ACC112 (cell line): ENCODE measurements at regions not wholly inside any gene's neighbourhood (a gene's known extent, or its start where the extent isn't known, plus 50 kb on each side); places are given as distances from the start of the nearest gene placed in this dataset.
"Not testable (repeated sequence)": the region's sequence is repeated elsewhere in the genome, so short reads cannot be mapped to it uniquely, and the experiment has no call there.

Experiments
- H2AFZ ChIP-seq: fragments of 200-600 bp; sonication (generic); one replicate; pipeline ENCODE4 v1.6.0; 2017; ENCODE audit warnings: antibody characterized with exemption, low read length; ENCODE audit not compliant: unreplicated experiment
- H3K27ac ChIP-seq: fragments of 200-600 bp; sonication (generic); 2 replicates; pipeline ENCODE4 v1.5.1; 2014; ENCODE audit warnings: low read depth, mild to moderate bottlenecking, antibody characterized with exemption, low read length, moderate library complexity
- H3K27me3 ChIP-seq: fragments of 200-600 bp; sonication (generic); 2 replicates; pipeline ENCODE4 v1.6.1; 2014; ENCODE audit warnings: mild to moderate bottlenecking, antibody characterized with exemption, low read length, moderate library complexity, mixed read lengths; ENCODE audit not compliant: insufficient read depth
- H3K36me3 ChIP-seq: fragments of 200-600 bp; sonication (generic); 2 replicates; pipeline ENCODE4 v1.6.1; 2016; ENCODE audit warnings: mild to moderate bottlenecking, antibody characterized with exemption, low read length, moderate library complexity, mixed read lengths; ENCODE audit not compliant: insufficient read depth
- H3K4me1 ChIP-seq: fragments of 200-600 bp; sonication (generic); one replicate; pipeline ENCODE4 v1.6.1; 2016; ENCODE audit warnings: low read length, mixed read lengths; ENCODE audit not compliant: insufficient read depth, unreplicated experiment, control insufficient read depth
- H3K4me3 ChIP-seq: fragments of 200-600 bp; sonication (generic); 2 replicates; pipeline ENCODE4 v1.5.1; 2014; ENCODE audit warnings: mild to moderate bottlenecking, low read depth, low read length
- H3K79me2 ChIP-seq: fragments of 200-600 bp; sonication (generic); one replicate; pipeline ENCODE4 v1.6.0; 2016; ENCODE audit warnings: low read length; ENCODE audit not compliant: control insufficient read depth, unreplicated experiment, insufficient read depth

GRCh38 chrX:121642415-121642814 lies 595.0 kb downstream of the GLUD2 start:
- H3K4me1 ChIP-seq = peaks cover 11% of the 10 kb centered on the region
- no peaks in the 10 kb centered on the region for H3K79me2 ChIP-seq
- H3K36me3 ChIP-seq = no peaks in the 10 kb centered on the region
- peak overlapping the region; percentile 85 for H2AFZ ChIP-seq
- no peaks in the 10 kb centered on the region for H3K27me3 ChIP-seq
- no peak overlapping the region for H3K4me3 ChIP-seq
- H3K27ac ChIP-seq = peak overlapping the region; percentile 74

GRCh38 chrX:121649417-121649816 lies 602.0 kb downstream of the GLUD2 start:
- Histone ChIP-seq H3K4me3 (peak overlapping the region; percentile 40; the same call in 1 of the 2 replicates), H3K36me3 (no peaks in the 10 kb centered on the region), H3K27ac (no peak overlapping the region), H2AFZ (peak overlapping the region; percentile 25), H3K79me2 (no peaks in the 10 kb centered on the region), H3K4me1 (no peaks in the 10 kb centered on the region), H3K27me3 (no peaks in the 10 kb centered on the region)

- no peaks in the 10 kb centered on the region for H3K79me2 ChIP-seq
- no peak overlapping the region for H2AFZ ChIP-seq
- no peak overlapping the region for H3K27ac ChIP-seq
- no peaks in the 10 kb centered on the region for H3K4me1 ChIP-seq
- H3K27me3 ChIP-seq = no peaks in the 10 kb centered on the region
- H3K4me3 ChIP-seq = no peak overlapping the region
- H3K36me3 ChIP-seq = no peaks in the 10 kb centered on the region
These were observed 607.9 kb downstream of the GLUD2 start for GRCh38 chrX:121655276-121655675.

- Histone ChIP-seq H3K4me1 (no peaks in the 10 kb centered on the region), H3K27me3 (no peaks in the 10 kb centered on the region), H3K4me3 (no peak overlapping the region), H2AFZ (no peak overlapping the region), H3K79me2 (no peaks in the 10 kb centered on the region), H3K27ac (no peak overlapping the region), H3K36me3 (no peaks in the 10 kb centered on the region)
These were observed 618.8 kb downstream of the GLUD2 start for GRCh38 chrX:121666171-121666570.

GRCh38 chrX:121671649-121672048 lies 624.2 kb downstream of the GLUD2 start:
- H3K79me2 ChIP-seq = no peaks in the 10 kb centered on the region
- H3K4me3 ChIP-seq = no peak overlapping the region
- no peaks in the 10 kb centered on the region for H3K27me3 ChIP-seq
- H3K4me1 ChIP-seq = no peaks in the 10 kb centered on the region
- H2AFZ ChIP-seq = no peak overlapping the region
- no peaks in the 10 kb centered on the region for H3K36me3 ChIP-seq
- H3K27ac ChIP-seq = no peak overlapping the region

- not testable (repeated sequence) for H3K36me3 ChIP-seq, H3K27me3 ChIP-seq, H2AFZ ChIP-seq, H3K4me1 ChIP-seq, H3K4me3 ChIP-seq, H3K27ac ChIP-seq, H3K79me2 ChIP-seq
These were observed 661.8 kb downstream of the GLUD2 start for GRCh38 chrX:121709236-121709635.

GRCh38 chrX:121733514-121733913 lies 686.1 kb downstream of the GLUD2 start:
- H3K27me3 ChIP-seq = no peaks in the 10 kb centered on the region
- no peaks in the 10 kb centered on the region for H3K36me3 ChIP-seq
- H3K4me1 ChIP-seq = no peaks in the 10 kb centered on the region
- H3K27ac ChIP-seq = no peak overlapping the region
- H2AFZ ChIP-seq = no peak overlapping the region
- H3K4me3 ChIP-seq = no peak overlapping the region
- no peaks in the 10 kb centered on the region for H3K79me2 ChIP-seq

GRCh38 chrX:121746105-121746504 lies 698.7 kb downstream of the GLUD2 start:
- Histone ChIP-seq H3K36me3 (no peaks in the 10 kb centered on the region), H3K4me1 (no peaks in the 10 kb centered on the region), H3K79me2 (no peaks in the 10 kb centered on the region), H2AFZ (no peak overlapping the region), H3K27me3 (no peaks in the 10 kb centered on the region), H3K27ac (no peak overlapping the region), H3K4me3 (no peak overlapping the region)

GRCh38 chrX:121753602-121754001 lies 706.2 kb downstream of the GLUD2 start:
- not testable (repeated sequence) for H3K27ac ChIP-seq, H3K27me3 ChIP-seq, H3K36me3 ChIP-seq, H3K4me1 ChIP-seq, H3K4me3 ChIP-seq, H3K79me2 ChIP-seq, H2AFZ ChIP-seq

- Histone ChIP-seq H3K4me1 (no peaks in the 10 kb centered on the region), H3K79me2 (no peaks in the 10 kb centered on the region), H3K27me3 (no peaks in the 10 kb centered on the region), H3K36me3 (no peaks in the 10 kb centered on the region), H2AFZ (no peak overlapping the region), H3K4me3 (no peak overlapping the region), H3K27ac (no peak overlapping the region)
These were observed 706.9 kb downstream of the GLUD2 start for GRCh38 chrX:121754301-121754700.

- H3K4me3 ChIP-seq = no peak overlapping the region
- H3K36me3 ChIP-seq = no peaks in the 10 kb centered on the region
- no peaks in the 10 kb centered on the region for H3K4me1 ChIP-seq
- H3K27me3 ChIP-seq = no peaks in the 10 kb centered on the region
- no peak overlapping the region for H3K27ac ChIP-seq
- H3K79me2 ChIP-seq = no peaks in the 10 kb centered on the region
- H2AFZ ChIP-seq = no peak overlapping the region
These were observed 708.1 kb downstream of the GLUD2 start for GRCh38 chrX:121755541-121755940.
